Vagina (tissue), 2 donors: ENCODE measurements at regions not wholly inside any gene's neighbourhood (a gene's known extent, or its start where the extent isn't known, plus 50 kb on each side); places are given as distances from the start of the nearest gene placed in this dataset.

ENCODE experiments used
- POLR2A ChIP-seq, 2 donors: fragments of 450-650 bp; IDR thresholded peaks; one replicate each; pipeline ENCODE4 v1.6.1; 2017; ENCODE audit warnings: antibody characterized with exemption in 2 of 2, mild to moderate bottlenecking in 2 of 2, moderate library complexity in 2 of 2
- POLR2AphosphoS5 ChIP-seq, 2 donors: sonication (generic); formaldehyde crosslinking; IDR thresholded peaks; one replicate each; pipeline ENCODE4 v1.9.0; 2017; ENCODE audit warnings: antibody characterized with exemption in 2 of 2, mild to moderate bottlenecking in 2 of 2, low read depth in 1 of 2; ENCODE audit not compliant: insufficient read depth in 1 of 2
- TF ChIP-seq, protein P1 (sequence below), 3 experiments: fragments of 450-650 bp in 2 of 3; fragments of 200-600 bp in 1 of 3; sonication (generic) in 1 of 3; IDR thresholded peaks; one replicate each; pipeline ENCODE4 v1.5.1; 2017 to 2019; ENCODE audit warnings: antibody characterized with exemption in 3 of 3, mild to moderate bottlenecking in 2 of 3, moderate library complexity in 2 of 3

DNA sequence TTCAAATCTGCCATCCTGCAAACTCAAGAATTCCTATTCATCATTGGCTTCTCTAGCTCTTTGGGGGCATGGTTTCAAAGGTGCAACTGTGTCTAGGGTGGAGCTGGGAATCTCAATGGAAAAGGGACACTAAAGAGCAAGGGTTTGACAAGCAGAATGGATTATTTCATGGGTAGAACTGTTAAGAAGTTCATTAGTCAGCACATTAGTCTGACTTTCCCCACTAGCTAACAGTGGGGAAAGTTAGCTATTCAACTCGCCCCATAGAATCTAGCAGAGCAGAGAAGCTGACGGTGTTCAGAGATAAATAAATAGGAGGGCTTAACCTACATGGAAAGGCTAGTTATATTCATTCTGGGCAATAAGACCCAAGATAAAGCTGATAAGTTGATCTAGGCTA, 153.9 kb downstream of the EMP1 start:
- TF ChIP-seq, protein P1, sequence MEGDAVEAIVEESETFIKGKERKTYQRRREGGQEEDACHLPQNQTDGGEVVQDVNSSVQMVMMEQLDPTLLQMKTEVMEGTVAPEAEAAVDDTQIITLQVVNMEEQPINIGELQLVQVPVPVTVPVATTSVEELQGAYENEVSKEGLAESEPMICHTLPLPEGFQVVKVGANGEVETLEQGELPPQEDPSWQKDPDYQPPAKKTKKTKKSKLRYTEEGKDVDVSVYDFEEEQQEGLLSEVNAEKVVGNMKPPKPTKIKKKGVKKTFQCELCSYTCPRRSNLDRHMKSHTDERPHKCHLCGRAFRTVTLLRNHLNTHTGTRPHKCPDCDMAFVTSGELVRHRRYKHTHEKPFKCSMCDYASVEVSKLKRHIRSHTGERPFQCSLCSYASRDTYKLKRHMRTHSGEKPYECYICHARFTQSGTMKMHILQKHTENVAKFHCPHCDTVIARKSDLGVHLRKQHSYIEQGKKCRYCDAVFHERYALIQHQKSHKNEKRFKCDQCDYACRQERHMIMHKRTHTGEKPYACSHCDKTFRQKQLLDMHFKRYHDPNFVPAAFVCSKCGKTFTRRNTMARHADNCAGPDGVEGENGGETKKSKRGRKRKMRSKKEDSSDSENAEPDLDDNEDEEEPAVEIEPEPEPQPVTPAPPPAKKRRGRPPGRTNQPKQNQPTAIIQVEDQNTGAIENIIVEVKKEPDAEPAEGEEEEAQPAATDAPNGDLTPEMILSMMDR (IDR thresholded peaks at IDR 0.05) = no peak
- TF ChIP-seq POLR2A (IDR thresholded peaks at IDR 0.05) (no peak), POLR2AphosphoS5 (IDR thresholded peaks at IDR 0.05; ENCODE audit: insufficient read depth in 1 of 2, low read depth in 1 of 2) (no peak)
